Neutrophil (primary cell): ENCODE measurements at regions not wholly inside any gene's neighbourhood (a gene's known extent, or its start where the extent isn't known, plus 50 kb on each side); places are given as distances from the start of the nearest gene placed in this dataset.
"Not testable (repeated sequence)": the region's sequence is repeated elsewhere in the genome, so short reads cannot be mapped to it uniquely, and the experiment has no call there.

Experiments used
- H3K27ac ChIP-seq: fragments of 200-600 bp; sonication (generic); 2 replicates; pipeline ENCODE4 v1.5.1; 2016; ENCODE audit warnings: mild to moderate bottlenecking, moderate library complexity
- H3K27me3 ChIP-seq: fragments of 200-600 bp; sonication (generic); 2 replicates; pipeline ENCODE4 v1.6.0; 2016; ENCODE audit warnings: mild to moderate bottlenecking
- H3K36me3 ChIP-seq: fragments of 200-600 bp; sonication (generic); 2 replicates; pipeline ENCODE4 v1.5.1; 2017
- H3K4me1 ChIP-seq, 2 experiments: fragments of 200-600 bp in 1 of 2; sonication (generic) in 1 of 2; 1 replicate in 1 of 2; 2 replicates in 1 of 2; pipeline versions ENCODE4 v1.5.1 to v1.6.1; 2013 to 2016; ENCODE audit warnings: low read depth in 1 of 2, low read length in 1 of 2, mild to moderate bottlenecking in 1 of 2, moderate library complexity in 1 of 2; ENCODE audit not compliant: control insufficient read depth in 1 of 2, insufficient read depth in 1 of 2
- H3K4me3 ChIP-seq, 2 experiments: fragments of 200-600 bp in 1 of 2; sonication (generic) in 1 of 2; 1 replicate in 1 of 2; 2 replicates in 1 of 2; pipeline ENCODE4 v1.5.1; 2013 to 2016; ENCODE audit warnings: low read depth in 1 of 2, low read length in 1 of 2, mild to moderate bottlenecking in 1 of 2, moderate library complexity in 1 of 2
- H3K9me3 ChIP-seq: fragments of 200-600 bp; sonication (generic); 2 replicates; pipeline ENCODE4 v1.5.1; 2016
- CTCF ChIP-seq: fragments of 200-600 bp; sonication (generic); IDR thresholded peaks from 2 replicates; pipeline ENCODE4 v1.5.1; 2016; ENCODE audit warnings: antibody characterized with exemption

GRCh38 chr5:68067291-68067690 is 148.3 kb upstream of the PIK3R1 start:
- Histone ChIP-seq H3K4me1 (no peaks in the 10 kb centered on the region), H3K27ac (no peak overlapping the region), H3K36me3 (no peaks in the 10 kb centered on the region), H3K27me3 (no peaks in the 10 kb centered on the region), H3K9me3 (no peaks in the 10 kb centered on the region), H3K4me3 (no peak overlapping the region)
- no peak for TF ChIP-seq CTCF

GRCh38 chr5:68066277-68066955 is 149.1 kb upstream of the PIK3R1 start:
- Histone ChIP-seq H3K27me3 (no peaks in the 10 kb centered on the region), H3K4me3 (no peak overlapping the region), H3K27ac (no peak overlapping the region), H3K9me3 (no peaks in the 10 kb centered on the region), H3K36me3 (no peaks in the 10 kb centered on the region), H3K4me1 (no peaks in the 10 kb centered on the region)
- no peak for TF ChIP-seq CTCF

- H3K27me3 ChIP-seq, H3K4me1 ChIP-seq, H3K36me3 ChIP-seq, H3K9me3 ChIP-seq, H3K4me3 ChIP-seq, H3K27ac ChIP-seq: not testable (repeated sequence)
These were observed 150.2 kb upstream of the PIK3R1 start for GRCh38 chr5:68065321-68065720.

GRCh38 chr5:68060382-68060781 is 155.2 kb upstream of the PIK3R1 start:
- no peaks in the 10 kb centered on the region for H3K36me3 ChIP-seq
- no peak overlapping the region for H3K27ac ChIP-seq
- no peak for TF ChIP-seq CTCF

GRCh38 chr5:68057191-68057590 is 158.4 kb upstream of the PIK3R1 start:
- no peak for TF ChIP-seq CTCF
- no peaks in the 10 kb centered on the region for H3K9me3 ChIP-seq
- H3K4me3 ChIP-seq: no peak overlapping the region
- no peak overlapping the region for H3K27ac ChIP-seq
- no peaks in the 10 kb centered on the region for H3K4me1 ChIP-seq
- H3K27me3 ChIP-seq: no peaks in the 10 kb centered on the region
- H3K36me3 ChIP-seq: no peaks in the 10 kb centered on the region

More at GRCh38 chr5:68060382-68060781, 155.2 kb upstream of the PIK3R1 start:
- Histone ChIP-seq H3K4me1 (no peaks in the 10 kb centered on the region), H3K27me3 (no peaks in the 10 kb centered on the region), H3K9me3 (no peaks in the 10 kb centered on the region), H3K4me3 (no peak overlapping the region)

GRCh38 chr5:68055686-68056085 is 159.9 kb upstream of the PIK3R1 start:
- TF ChIP-seq CTCF: no peak
- no peaks in the 10 kb centered on the region for H3K36me3 ChIP-seq
- H3K4me3 ChIP-seq: no peak overlapping the region
- H3K4me1 ChIP-seq: no peaks in the 10 kb centered on the region
- H3K9me3 ChIP-seq: no peaks in the 10 kb centered on the region
- H3K27ac ChIP-seq: no peak overlapping the region
- no peaks in the 10 kb centered on the region for H3K27me3 ChIP-seq
